NCI-H2029 treated with DMSO at 0.1 percent for 48 hours (cell line): ENCODE measurements at regions not wholly inside any gene's neighbourhood (a gene's known extent, or its start where the extent isn't known, plus 50 kb on each side); places are given as distances from the start of the nearest gene placed in this dataset.

Experiments
- DNase-seq: peaks from one replicate; lab custom pipeline; 2025; lab: John Stamatoyannopoulos, UW

GRCh38 chr10:78481842-78482241 lies 448.2 kb downstream of the RPS24 start:
- no peak for DNase-seq

GRCh38 chr10:78483641-78484040 lies 450.0 kb downstream of the RPS24 start:
- no peak for DNase-seq

- no peak for DNase-seq
Observed at GRCh38 chr10:78489034-78489433, 455.4 kb downstream of the RPS24 start.

- no peak for DNase-seq
Observed at GRCh38 chr10:78491812-78492211, 458.1 kb downstream of the RPS24 start.

GRCh38 chr10:78492424-78492823 lies 458.8 kb downstream of the RPS24 start:
- no peak for DNase-seq

GRCh38 chr10:78494179-78494578 lies 460.5 kb downstream of the RPS24 start:
- no peak for DNase-seq

GRCh38 chr10:78502210-78502936 lies 468.7 kb downstream of the RPS24 start:
- no peak for DNase-seq

GRCh38 chr10:78504181-78504580 lies 470.5 kb downstream of the RPS24 start:
- no peak for DNase-seq

- DNase-seq = no peak
Observed at GRCh38 chr10:78505657-78506056, 472.0 kb downstream of the RPS24 start.

GRCh38 chr10:78506614-78507013 lies 473.0 kb downstream of the RPS24 start:
- DNase-seq = no peak

- no peak for DNase-seq
Observed at GRCh38 chr10:78507510-78508160, 474.0 kb downstream of the RPS24 start.

GRCh38 chr10:78508955-78509748 lies 475.5 kb downstream of the RPS24 start:
- no peak for DNase-seq

GRCh38 chr10:78510566-78511323 lies 477.1 kb downstream of the RPS24 start:
- no peak for DNase-seq

- DNase-seq = no peak
Observed at GRCh38 chr10:78511324-78512204, 477.9 kb downstream of the RPS24 start.

GRCh38 chr10:78512205-78512550 lies 478.5 kb downstream of the RPS24 start:
- no peak for DNase-seq

- DNase-seq = no peak
Observed at GRCh38 chr10:78513330-78513729, 479.7 kb downstream of the RPS24 start.

GRCh38 chr10:78513986-78514385 lies 480.3 kb downstream of the RPS24 start:
- DNase-seq = no peak

GRCh38 chr10:78514459-78514858 lies 480.8 kb downstream of the RPS24 start:
- DNase-seq = no peak

GRCh38 chr10:78515038-78515872 lies 481.6 kb downstream of the RPS24 start:
- no peak for DNase-seq

- DNase-seq = no peak
Observed at GRCh38 chr10:78515873-78516153, 482.1 kb downstream of the RPS24 start.

GRCh38 chr10:78516236-78516635 lies 482.6 kb downstream of the RPS24 start:
- DNase-seq = no peak
